ENCODE measurements at regions not wholly inside any gene's neighbourhood (a gene's known extent, or its start where the extent isn't known, plus 50 kb on each side); places are given as distances from the start of the nearest gene placed in this dataset.

DNA sequence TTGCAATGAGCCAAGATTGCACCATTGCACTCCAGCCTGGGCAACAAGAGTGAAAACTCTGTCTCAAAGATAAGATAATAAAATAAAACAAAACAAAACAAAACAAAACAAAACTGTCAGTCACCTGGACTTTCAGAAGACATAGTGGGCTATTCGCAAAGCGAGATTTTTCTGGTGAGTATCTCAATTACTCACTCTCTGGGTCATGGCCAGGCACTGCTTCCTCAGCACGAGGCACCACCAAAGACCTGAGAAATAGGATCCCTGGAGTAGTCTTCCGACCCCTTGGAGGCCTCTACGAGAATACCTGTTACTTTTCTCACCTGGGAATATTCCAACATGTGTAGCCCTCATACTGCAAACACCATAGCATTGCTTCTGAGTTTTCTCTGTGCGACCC lies 201.7 kb upstream of the ZNF618 start:
- TF ChIP-seq, protein P1, sequence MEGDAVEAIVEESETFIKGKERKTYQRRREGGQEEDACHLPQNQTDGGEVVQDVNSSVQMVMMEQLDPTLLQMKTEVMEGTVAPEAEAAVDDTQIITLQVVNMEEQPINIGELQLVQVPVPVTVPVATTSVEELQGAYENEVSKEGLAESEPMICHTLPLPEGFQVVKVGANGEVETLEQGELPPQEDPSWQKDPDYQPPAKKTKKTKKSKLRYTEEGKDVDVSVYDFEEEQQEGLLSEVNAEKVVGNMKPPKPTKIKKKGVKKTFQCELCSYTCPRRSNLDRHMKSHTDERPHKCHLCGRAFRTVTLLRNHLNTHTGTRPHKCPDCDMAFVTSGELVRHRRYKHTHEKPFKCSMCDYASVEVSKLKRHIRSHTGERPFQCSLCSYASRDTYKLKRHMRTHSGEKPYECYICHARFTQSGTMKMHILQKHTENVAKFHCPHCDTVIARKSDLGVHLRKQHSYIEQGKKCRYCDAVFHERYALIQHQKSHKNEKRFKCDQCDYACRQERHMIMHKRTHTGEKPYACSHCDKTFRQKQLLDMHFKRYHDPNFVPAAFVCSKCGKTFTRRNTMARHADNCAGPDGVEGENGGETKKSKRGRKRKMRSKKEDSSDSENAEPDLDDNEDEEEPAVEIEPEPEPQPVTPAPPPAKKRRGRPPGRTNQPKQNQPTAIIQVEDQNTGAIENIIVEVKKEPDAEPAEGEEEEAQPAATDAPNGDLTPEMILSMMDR (IDR thresholded peaks at IDR 0.05; ENCODE audit: low read length) = no peak
- no peak for TF ChIP-seq EZH2phosphoT487 (IDR thresholded peaks at IDR 0.05; ENCODE audit: low read length)
- no peak for TF ChIP-seq EZH2 (optimal IDR thresholded peaks at IDR 0.05; ENCODE audit: low read depth, low read length)

GRCh38 chr9:113675475-113675941 lies 200.6 kb upstream of the ZNF618 start:
- no peak for DNase-seq
- no peaks in the 10 kb centered on the region for H3K9me3 ChIP-seq (replicated peaks; ENCODE audit: insufficient read depth, low read length)
- no peaks in the 10 kb centered on the region for H4K20me1 ChIP-seq (ENCODE audit: insufficient read depth, low read length)
- H2AFZ ChIP-seq (ENCODE audit: low read length) = no peak overlapping the region
- H3F3A ChIP-seq (ENCODE audit: insufficient read depth, low read length) = no peaks in the 10 kb centered on the region
- H3K9me2 ChIP-seq (replicated peaks; ENCODE audit: insufficient read depth, low read length) = no peaks in the 10 kb centered on the region
- no peaks in the 10 kb centered on the region for H3K36me3 ChIP-seq (replicated peaks; ENCODE audit: insufficient read depth, low read length)
- H3K79me2 ChIP-seq (ENCODE audit: low read length) = no peaks in the 10 kb centered on the region
- H3K4me2 ChIP-seq (ENCODE audit: low read depth, low read length) = no peak overlapping the region
- no peaks in the 10 kb centered on the region for H3K4me1 ChIP-seq (ENCODE audit: low read length)
- H3K27ac ChIP-seq (ENCODE audit: low read length) = no peak overlapping the region
- no peak overlapping the region for H3K4me3 ChIP-seq (ENCODE audit: low read length)
- peaks cover 14% of the 10 kb centered on the region for H3K27me3 ChIP-seq (replicated peaks; ENCODE audit: insufficient read depth, low read length)
- no peak for TF ChIP-seq EZH2phosphoT487 (IDR thresholded peaks at IDR 0.05; ENCODE audit: low read length)
- TF ChIP-seq EZH2 (optimal IDR thresholded peaks at IDR 0.05; ENCODE audit: low read depth, low read length) = no peak
- TF ChIP-seq, protein P1 (IDR thresholded peaks at IDR 0.05; ENCODE audit: low read length) = no peak
- no peak overlapping the region for H3K9ac ChIP-seq (ENCODE audit: low read length)

More for the DNA sequence above, 201.7 kb upstream of the ZNF618 start:
- no peaks in the 10 kb centered on the region for H3K79me2 ChIP-seq (ENCODE audit: low read length)
- no peaks in the 10 kb centered on the region for H3K4me1 ChIP-seq (ENCODE audit: low read length)
- no peaks in the 10 kb centered on the region for H3K36me3 ChIP-seq (replicated peaks; ENCODE audit: insufficient read depth, low read length)
- no peaks in the 10 kb centered on the region for H3F3A ChIP-seq (ENCODE audit: insufficient read depth, low read length)
- no peaks in the 10 kb centered on the region for H3K9me3 ChIP-seq (replicated peaks; ENCODE audit: insufficient read depth, low read length)
- no peak overlapping the region for H3K27ac ChIP-seq (ENCODE audit: low read length)
- H3K27me3 ChIP-seq (replicated peaks; ENCODE audit: insufficient read depth, low read length) = peaks cover 14% of the 10 kb centered on the region
- no peaks in the 10 kb centered on the region for H4K20me1 ChIP-seq (ENCODE audit: insufficient read depth, low read length)
- H3K4me2 ChIP-seq (ENCODE audit: low read depth, low read length) = no peak overlapping the region
- DNase-seq = no peak
- no peak overlapping the region for H3K9ac ChIP-seq (ENCODE audit: low read length)
- no peaks in the 10 kb centered on the region for H3K9me2 ChIP-seq (replicated peaks; ENCODE audit: insufficient read depth, low read length)
- H2AFZ ChIP-seq (ENCODE audit: low read length) = no peak overlapping the region
- H3K4me3 ChIP-seq (ENCODE audit: low read length) = no peak overlapping the region

GRCh38 chr9:113677057-113677456 lies 199.1 kb upstream of the ZNF618 start:
- no peak overlapping the region for H3K27ac ChIP-seq (ENCODE audit: low read length)
- no peaks in the 10 kb centered on the region for H3K79me2 ChIP-seq (ENCODE audit: low read length)
- no peaks in the 10 kb centered on the region for H4K20me1 ChIP-seq (ENCODE audit: insufficient read depth, low read length)
- no peaks in the 10 kb centered on the region for H3K4me1 ChIP-seq (ENCODE audit: low read length)
- TF ChIP-seq, protein P1 (IDR thresholded peaks at IDR 0.05; ENCODE audit: low read length) = no peak
- no peak for TF ChIP-seq EZH2 (optimal IDR thresholded peaks at IDR 0.05; ENCODE audit: low read depth, low read length)
- no peak for TF ChIP-seq EZH2phosphoT487 (IDR thresholded peaks at IDR 0.05; ENCODE audit: low read length)
- no peaks in the 10 kb centered on the region for H3F3A ChIP-seq (ENCODE audit: insufficient read depth, low read length)
- H3K4me3 ChIP-seq (ENCODE audit: low read length) = no peak overlapping the region
- H3K36me3 ChIP-seq (replicated peaks; ENCODE audit: insufficient read depth, low read length) = no peaks in the 10 kb centered on the region
- H3K9ac ChIP-seq (ENCODE audit: low read length) = no peak overlapping the region
- no peak overlapping the region for H2AFZ ChIP-seq (ENCODE audit: low read length)
- H3K9me3 ChIP-seq (replicated peaks; ENCODE audit: insufficient read depth, low read length) = no peaks in the 10 kb centered on the region
- no peaks in the 10 kb centered on the region for H3K9me2 ChIP-seq (replicated peaks; ENCODE audit: insufficient read depth, low read length)
- H3K4me2 ChIP-seq (ENCODE audit: low read depth, low read length) = no peak overlapping the region
- no peak for DNase-seq
- peaks cover 14% of the 10 kb centered on the region for H3K27me3 ChIP-seq (replicated peaks; ENCODE audit: insufficient read depth, low read length)

Measured in MM.1S (cell line).